GM21381 (cell line): ENCODE measurements at regions not wholly inside any gene's neighbourhood (a gene's known extent, or its start where the extent isn't known, plus 50 kb on each side); places are given as distances from the start of the nearest gene placed in this dataset.
"Not testable (repeated sequence)": the region's sequence is repeated elsewhere in the genome, so short reads cannot be mapped to it uniquely, and the experiment has no call there.

ENCODE experiments used
- ATAC-seq: cut with Tn5 transposase; IDR thresholded peaks from one replicate; pipeline ENCODE4 v1.9.1; 2021; ENCODE audit warnings: mild to moderate bottlenecking, moderate library complexity; ENCODE audit not compliant: unreplicated experiment

DNA sequence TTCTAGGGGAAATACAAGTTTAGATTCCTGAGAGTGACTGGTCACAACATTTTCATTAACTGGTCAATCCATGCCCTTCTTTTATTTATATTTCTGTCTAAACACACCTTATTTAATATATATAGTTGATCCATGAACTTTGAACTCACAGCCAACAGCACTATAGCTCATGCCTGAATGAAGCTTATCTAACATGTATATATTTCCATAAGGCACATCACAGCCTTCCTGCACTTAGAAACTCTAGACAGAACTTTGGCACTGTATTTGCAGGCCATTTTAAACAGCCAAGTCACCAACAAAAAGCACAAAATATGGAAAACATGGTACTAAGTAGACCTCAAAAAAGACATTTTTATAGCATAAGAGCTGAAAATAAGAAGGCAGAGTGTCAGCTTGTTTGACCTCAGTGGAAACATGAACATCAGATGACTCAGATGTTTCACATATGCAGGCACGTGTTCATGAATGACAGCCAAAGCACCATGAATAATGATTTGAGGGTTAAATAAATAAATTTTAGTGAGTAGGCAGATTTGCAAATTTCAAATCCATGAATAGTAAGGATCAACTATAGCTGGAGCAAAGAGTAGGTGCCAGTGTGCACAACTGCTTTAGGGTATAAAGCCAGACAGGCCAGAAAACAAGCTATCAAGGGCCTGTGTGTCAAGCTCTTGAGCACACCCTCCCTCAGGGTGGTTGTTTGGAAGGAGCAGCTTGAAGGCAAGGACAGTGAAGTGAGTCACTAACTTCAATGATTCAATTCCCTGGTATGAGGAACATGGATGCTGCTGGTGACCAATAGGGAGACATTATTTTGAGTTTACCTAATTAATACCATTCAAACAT, 88.9 kb upstream of the NT5E start:
- no peak for ATAC-seq

GRCh38 chr6:85357651-85358050, 92.2 kb upstream of the NT5E start:
- no peak for ATAC-seq

- not testable (repeated sequence) for ATAC-seq
These were observed 93.1 kb upstream of the NT5E start for GRCh38 chr6:85356743-85357142.

DNA sequence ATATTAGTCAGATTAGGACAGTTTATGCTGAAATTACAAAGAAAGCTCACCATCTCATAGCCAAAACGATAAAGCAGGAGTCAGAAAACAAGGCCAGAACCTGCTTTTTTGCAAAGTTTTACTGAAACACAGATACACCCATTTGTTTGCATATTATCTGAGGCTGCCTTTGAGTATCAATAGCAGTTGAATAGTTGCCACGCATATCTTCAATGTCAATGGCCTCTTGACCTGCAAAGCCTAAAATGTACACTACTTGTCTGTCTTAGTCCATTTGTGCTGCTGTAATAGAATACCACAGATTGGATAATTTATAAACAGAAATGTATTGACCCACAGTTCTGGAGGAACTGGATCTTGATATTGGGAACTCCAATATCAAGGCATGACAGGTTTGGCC, 94.1 kb upstream of the NT5E start:
- ATAC-seq: no peak

GRCh38 chr6:85354761-85355618, 94.9 kb upstream of the NT5E start:
- ATAC-seq: peak; percentile 85

- ATAC-seq: no peak
These were observed 96.9 kb upstream of the NT5E start for GRCh38 chr6:85353012-85353411.

DNA sequence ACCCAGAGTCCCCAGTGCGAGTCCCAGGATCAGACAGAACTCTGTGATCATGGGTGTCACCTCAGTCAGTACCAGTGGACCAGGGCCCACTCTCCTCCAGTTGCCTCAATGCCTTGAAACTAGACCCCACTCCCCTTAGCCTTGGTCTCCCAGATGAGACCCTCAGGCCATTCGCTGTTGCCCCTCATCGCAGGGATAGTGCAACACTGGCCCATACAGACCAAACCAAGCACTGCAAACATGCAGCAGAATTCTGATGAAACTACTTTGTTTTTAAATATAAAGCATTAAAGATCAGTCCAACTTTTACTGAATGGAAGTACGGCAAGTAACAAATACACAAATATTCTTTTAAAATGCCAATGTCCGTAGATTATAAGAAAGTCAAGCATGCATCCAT, 101.2 kb upstream of the NT5E start:
- no peak for ATAC-seq

- no peak for ATAC-seq
These were observed 102.1 kb upstream of the NT5E start for GRCh38 chr6:85347812-85348211.

DNA sequence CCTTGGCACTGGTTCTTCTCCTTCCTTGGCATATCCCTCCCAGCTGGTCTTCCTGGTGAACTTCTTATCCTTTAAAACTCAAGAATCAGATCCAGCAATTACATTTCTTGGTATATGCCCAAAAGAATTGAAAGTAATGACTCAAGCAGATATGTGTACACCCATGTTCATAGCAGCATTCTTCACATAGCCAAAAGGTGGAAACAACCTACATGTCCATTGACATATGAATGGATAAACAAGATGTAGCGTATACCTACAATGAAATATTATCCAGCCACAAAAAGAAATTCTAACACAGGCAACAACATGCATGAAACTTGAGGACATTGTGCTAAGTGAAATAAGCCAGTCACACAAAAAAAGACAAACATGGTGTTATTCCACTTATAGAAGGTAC, 103.7 kb upstream of the NT5E start:
- ATAC-seq: no peak

- no peak for ATAC-seq
These were observed 104.9 kb upstream of the NT5E start for GRCh38 chr6:85344996-85345395.

- no peak for ATAC-seq
These were observed 106.5 kb upstream of the NT5E start for GRCh38 chr6:85343428-85343827.

DNA sequence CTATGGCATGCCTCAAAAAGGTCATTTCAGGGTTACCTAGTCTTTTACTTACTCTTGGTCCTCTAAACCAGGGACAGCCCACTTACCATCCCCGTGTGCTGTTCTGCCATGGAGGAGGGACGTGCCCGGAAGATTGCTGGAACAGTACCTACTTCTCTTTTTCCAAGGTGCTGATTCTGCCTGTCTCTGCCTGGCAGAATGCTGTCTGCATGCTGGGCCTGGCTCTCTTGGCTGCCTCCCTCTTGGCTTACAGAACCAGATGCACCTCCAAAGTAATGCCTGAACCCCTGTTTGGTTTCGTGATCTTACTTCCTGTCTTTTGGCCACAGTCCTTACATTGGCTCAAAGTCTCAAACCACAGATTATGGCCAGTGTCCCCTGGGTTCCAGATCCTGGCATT, 120.7 kb upstream of the NT5E start:
- ATAC-seq: no peak

GRCh38 chr6:85325811-85326210, 124.1 kb upstream of the NT5E start:
- ATAC-seq: not testable (repeated sequence)

- peak; percentile 81 for ATAC-seq
These were observed 126.3 kb upstream of the NT5E start for GRCh38 chr6:85323435-85324040.

DNA sequence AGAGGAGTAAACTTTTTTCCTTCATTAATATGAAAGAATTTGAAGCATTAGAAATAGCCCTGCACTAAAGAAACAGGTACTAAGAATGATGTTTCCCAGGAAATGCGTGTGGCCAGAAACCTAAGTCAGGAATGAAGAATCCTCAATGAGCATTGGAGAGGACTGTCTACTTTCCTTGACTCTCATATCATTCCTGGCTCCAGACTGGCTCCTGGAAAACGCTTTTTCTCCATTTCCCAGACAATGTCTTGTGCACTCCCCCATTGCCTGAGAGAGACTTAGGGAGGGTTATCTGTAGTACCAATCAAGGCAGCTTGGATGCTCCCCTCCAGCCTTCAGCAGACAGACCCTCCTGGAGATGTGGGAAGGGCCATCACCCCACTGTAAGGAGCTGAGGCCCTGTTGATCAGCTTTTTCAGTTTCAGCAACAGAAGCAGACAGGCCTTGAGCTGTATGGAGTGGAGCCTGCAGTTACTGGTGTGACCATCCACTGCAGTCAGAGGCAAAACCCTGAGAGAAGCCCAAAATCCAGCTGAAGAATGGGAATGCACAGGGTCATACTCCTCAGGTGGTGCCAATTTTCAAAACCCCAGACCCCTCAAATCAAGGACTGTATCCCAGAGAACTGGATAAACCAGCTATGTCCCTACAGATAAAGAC, 127.3 kb upstream of the NT5E start:
- ATAC-seq: no peak

GRCh38 chr6:85321906-85322305, 128.0 kb upstream of the NT5E start:
- no peak for ATAC-seq

DNA sequence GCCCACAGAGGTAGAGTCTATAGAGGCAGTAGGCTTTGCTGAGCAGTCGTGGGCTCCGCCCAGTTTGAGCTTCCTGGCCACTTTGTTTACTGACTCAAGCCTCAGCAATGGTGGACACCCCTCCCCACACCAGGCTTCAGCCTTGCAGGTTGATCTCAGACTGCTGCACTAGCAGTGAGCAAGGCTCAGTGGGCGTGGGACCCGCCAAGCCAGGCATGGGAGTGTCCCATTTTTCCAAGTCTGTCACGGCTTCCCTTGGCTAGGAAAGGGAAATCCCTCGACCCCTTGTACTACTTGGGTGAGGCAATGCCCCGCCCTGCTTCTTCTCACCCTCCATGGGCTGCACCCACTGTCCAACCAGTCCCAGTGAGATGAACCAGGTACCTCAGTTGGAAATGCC, 135.3 kb upstream of the NT5E start:
- no peak for ATAC-seq

GRCh38 chr6:85300581-85300980, 149.3 kb upstream of the NT5E start:
- no peak for ATAC-seq

- ATAC-seq: no peak
These were observed 151.3 kb upstream of the NT5E start for GRCh38 chr6:85298553-85298952.

- no peak for ATAC-seq
These were observed 158.6 kb upstream of the NT5E start for GRCh38 chr6:85291326-85291725.

DNA sequence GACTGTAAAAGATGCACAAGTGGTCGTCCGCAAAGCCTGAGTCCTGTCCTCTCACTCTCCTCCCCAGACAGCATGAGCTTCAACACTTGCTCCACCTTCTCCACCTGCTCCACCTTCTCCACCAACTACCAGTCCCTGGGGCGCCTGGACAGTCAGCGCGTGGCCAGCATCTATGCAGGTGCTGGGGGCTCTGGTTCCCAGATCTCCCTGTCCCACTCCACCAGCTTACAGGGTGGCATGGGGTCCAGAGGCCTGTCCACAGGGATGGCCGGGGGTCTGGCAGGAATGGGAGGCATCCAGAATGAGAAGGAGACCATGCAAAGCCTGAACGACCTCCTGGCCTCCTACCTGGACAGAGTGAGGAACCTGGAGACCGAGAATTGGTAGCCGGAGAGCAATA, 162.2 kb upstream of the NT5E start:
- ATAC-seq: no peak
